Endometrial microvascular endothelial cells (primary cell): ENCODE measurements at regions not wholly inside any gene's neighbourhood (a gene's known extent, or its start where the extent isn't known, plus 50 kb on each side); places are given as distances from the start of the nearest gene placed in this dataset.

Experiments
- in situ Hi-C: cut with HindIII; loops from 2 replicates; pipeline ENCODE4 v1.10.0; 2017; ENCODE audit warnings: low sequenced_read_pairs, low pct_unique_long_range_greater_than_20kb; ENCODE audit errors: inconsistent ontology term

- in situ Hi-C loops: no loop called here
These were observed 529.2 kb downstream of the EPHA4 start for GRCh38 chr2:221042926-221043325.

DNA sequence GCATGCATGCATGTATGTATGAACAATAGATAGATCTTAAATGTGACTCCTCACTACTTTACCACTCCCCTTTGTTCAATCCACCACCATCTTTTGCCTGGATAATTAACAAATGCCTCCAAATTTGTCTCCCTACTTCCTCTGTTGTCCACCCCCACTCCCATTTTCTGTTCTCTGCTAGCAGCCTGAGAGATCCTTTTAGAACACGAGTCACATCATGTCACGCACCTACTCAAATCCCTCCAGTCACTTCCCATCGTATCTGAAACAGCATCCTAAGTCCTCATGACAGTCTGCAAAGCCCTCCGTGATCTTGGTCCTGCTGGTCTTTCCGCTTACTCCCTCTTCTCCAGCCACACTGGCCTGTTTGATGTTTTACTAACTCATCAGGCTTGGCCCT is 527.3 kb downstream of the EPHA4 start:
- in situ Hi-C loops: no loop called here

DNA sequence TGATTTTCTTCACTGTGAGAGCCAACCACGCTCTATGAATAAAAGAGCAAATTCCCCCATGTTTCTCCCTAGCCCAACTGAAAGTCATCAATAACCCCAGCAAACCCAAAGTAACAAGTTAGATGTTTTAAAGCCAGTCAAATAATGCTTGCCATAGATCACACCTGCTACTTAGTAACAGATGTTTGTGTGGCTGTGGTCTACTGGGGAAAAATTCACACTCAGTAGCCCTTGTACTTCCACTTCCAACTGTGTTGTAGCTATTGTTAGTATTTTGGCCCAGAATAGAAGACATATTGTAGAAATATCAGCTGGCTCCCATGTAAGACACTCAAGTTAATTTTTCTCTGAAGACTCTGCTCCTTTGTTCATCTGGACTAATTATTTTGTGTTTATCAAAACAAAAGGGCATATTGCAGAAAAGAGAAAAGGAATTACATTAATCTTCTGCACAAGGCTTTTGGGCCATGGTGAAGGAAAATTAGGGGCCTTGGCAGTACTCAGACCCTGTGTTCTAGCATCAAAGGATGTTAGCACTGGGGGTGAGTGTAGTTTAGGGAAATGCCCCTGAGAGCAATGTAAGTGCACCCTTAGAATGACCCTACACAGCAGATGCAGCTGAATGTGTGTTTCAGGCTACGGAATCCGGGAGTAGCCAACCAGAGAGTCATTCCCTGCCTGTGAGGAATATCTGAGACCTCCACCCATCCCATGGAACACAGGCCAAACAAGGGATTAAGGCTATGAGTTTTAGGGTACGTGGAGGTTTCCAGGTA is 521.9 kb downstream of the EPHA4 start:
- in situ Hi-C loops: no loop called here

GRCh38 chr2:221051162-221051561 is 520.9 kb downstream of the EPHA4 start:
- in situ Hi-C loops: no loop called here

- in situ Hi-C loops: no loop called here
These were observed 511.7 kb downstream of the EPHA4 start for GRCh38 chr2:221060376-221060775.

DNA sequence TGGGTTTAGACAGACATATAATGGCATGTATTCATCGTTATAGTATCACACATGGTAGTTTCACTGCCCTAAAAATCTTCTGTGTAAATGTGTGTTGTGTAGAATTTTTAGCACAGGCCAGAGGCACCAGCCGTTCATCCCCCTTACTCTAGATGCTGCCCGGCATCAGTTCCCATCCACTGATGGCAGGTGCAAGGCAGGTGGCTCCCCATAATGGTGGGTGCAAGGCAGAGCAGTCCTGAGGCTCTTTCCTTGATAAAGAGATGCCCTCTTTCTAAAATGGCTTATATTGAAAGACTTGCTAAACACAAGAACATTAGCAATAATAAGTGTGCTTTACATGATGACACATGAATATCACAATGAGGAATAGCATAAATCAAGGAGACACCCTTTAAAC is 508.5 kb downstream of the EPHA4 start:
- in situ Hi-C loops: no loop called here

GRCh38 chr2:221064058-221064854 is 507.8 kb downstream of the EPHA4 start:
- in situ Hi-C loops: no loop called here

- in situ Hi-C loops: no loop called here
These were observed 507.2 kb downstream of the EPHA4 start for GRCh38 chr2:221064880-221065279.

- in situ Hi-C loops: no loop called here
These were observed 504.0 kb downstream of the EPHA4 start for GRCh38 chr2:221068123-221068522.

- in situ Hi-C loops: no loop called here
These were observed 502.0 kb downstream of the EPHA4 start for GRCh38 chr2:221070106-221070505.

DNA sequence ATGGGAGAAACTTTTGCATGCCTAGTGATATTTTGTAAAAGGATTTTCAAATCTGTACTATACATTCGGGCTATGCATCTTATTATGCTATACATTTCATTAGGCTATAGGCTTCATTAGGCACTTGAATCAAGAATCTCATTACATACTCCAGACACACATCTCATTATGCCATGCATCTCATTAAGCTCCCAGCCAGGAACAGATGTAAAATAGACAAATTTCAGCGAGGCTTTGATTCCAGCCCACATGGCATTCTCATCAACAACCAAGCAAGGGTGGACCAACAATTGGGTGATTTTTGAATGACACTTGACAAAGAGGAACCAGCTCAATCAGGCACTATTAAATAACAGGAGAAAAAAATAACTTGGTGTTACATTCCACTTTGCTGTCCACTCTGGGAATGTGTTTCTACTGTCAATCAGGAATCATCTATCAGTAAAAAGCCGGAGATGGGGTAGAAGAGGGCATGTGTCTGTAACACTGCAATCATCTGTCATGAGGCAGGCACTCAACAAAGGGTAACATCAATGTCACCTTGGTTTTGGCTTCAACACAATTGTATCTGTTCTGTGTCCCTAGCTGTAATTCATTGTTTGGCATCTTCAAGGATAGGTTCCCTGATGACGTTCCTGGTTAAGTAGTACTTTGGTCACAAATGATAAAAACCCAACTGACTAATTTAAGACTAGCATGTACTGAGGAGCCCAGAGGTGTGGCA is 498.6 kb downstream of the EPHA4 start:
- in situ Hi-C loops: no loop called here

- in situ Hi-C loops: no loop called here
These were observed 497.9 kb downstream of the EPHA4 start for GRCh38 chr2:221074238-221074637.

- in situ Hi-C loops: no loop called here
These were observed 496.9 kb downstream of the EPHA4 start for GRCh38 chr2:221075203-221075602.

DNA sequence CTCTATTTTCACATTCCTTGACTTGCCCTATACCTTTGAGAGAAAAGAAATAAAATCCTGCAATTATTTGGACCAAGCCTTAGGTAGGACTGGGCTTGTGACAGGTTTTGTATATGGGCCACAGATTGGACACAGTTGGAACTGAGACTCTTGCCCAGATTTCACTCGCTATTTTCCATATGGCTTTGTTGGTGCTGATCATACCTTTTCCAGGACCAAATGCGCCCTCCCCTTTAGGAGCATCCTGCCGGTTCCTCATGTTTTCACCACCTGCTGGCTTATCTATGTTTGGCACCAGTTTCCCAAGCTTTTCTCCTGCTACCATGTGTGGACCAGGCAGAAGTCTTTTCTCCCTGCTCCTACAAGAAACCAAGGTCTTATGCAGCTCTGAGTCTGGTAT is 494.9 kb downstream of the EPHA4 start:
- in situ Hi-C loops: no loop called here

- in situ Hi-C loops: no loop called here
These were observed 494.3 kb downstream of the EPHA4 start for GRCh38 chr2:221077799-221078198.

DNA sequence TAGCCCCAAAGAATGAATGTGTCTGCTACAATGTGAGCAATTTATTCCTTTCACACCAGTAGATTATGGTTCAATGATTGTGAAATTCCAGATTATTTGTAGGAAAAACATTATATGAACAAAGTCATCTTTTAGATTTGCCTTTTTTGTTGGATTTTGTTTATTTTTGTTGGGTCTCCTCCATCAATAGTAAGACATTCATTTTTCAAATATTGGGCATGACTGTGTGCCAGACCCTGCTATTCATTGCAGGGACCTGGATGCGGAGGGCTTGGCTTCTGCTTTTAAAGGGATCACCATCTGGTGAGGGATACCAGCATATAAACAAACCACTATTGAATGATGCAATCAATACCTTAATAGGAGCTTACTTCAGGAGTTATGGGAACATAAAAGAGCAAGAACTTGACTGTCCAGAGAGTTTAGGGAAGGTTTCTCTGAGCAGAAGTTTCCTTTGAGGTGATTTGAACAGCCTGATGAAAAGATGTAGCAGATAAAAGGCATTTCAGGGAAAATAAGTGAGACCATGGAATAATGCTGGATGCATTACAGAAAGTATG is 486.7 kb downstream of the EPHA4 start:
- in situ Hi-C loops: no loop called here

DNA sequence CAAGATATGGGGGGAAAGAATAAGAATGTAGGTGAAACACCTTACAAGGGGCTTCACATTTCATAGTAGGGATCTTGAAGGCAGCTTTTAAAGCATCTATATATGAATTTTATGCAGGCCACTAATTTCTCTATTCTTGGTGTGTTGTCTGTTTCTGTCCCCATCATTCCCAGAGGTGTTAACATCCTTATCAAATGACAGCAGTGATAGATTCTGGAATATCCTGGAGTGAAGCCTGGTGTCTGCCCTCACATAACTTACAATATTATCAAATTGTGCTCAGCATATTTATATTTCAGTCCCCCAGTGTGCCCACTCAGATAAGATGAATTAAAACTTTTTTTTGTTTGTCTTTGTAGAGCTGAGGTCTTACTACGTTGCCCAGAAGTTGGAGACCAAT is 486.2 kb downstream of the EPHA4 start:
- in situ Hi-C loops: no loop called here

DNA sequence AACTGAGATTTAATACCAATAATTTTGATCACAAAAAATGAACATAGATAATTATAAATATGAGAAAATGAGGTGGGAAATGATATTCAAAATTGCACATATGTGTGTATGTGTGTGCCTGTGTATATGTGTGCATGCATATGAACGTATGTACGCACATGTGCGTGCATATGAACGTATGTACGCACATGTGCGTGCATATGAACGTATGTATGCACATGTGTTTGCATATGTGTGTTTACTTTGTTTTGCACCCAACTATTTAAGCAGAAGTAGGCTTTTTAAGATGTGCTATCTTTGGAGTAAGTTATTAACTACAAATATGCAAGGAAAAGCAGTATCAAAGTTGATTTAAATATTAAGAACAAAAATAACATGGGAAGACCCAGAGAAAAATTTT is 484.3 kb downstream of the EPHA4 start:
- in situ Hi-C loops: no loop called here

DNA sequence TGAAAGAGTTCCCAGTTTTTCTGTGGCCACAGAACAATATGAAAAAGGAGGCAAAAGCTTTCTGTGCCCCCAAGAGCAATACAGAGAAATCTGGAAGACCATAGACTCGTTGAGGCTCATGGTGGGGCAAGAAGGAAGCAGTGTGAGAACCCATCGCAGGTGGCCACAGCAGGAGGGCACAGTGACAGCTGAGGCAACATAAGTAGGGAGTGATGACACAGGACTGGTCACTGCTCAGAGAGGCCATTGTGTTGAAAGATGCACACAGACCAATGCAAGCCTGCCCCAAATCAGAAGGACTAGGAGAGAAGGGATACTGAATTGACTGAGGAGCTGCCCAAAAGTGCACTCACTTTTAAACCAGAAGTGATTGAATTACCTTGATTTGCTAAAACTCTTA is 483.6 kb downstream of the EPHA4 start:
- in situ Hi-C loops: no loop called here
